ENCODE measurements at regions not wholly inside any gene's neighbourhood (a gene's known extent, or its start where the extent isn't known, plus 50 kb on each side); places are given as distances from the start of the nearest gene placed in this dataset.

GRCh38 chr3:182255158-182255557 is 538.1 kb upstream of the ATP11B start:
- no peak for TF ChIP-seq CTCF (conservative IDR thresholded peaks at IDR 0.05)
- WGBS, 2 experiments (ENCODE audit: insufficient coverage in 1 of 2, insufficient read length in 1 of 2): 98% methylated on average over 2 of the region's 2 CpGs; no CpG with 5 or more reads in 1 of the 2 experiments

GRCh38 chr3:182257361-182257760 is 535.9 kb upstream of the ATP11B start:
- H3K27ac ChIP-seq (ENCODE audit: low read depth, low read length): no peak overlapping the region
- H3K36me3 Mint-ChIP-seq (ENCODE audit: low read depth): no peaks in the 10 kb centered on the region
- no peaks in the 10 kb centered on the region for H3K36me3 ChIP-seq (ENCODE audit: control insufficient read depth, insufficient read depth, low read length)
- peaks cover 13% of the 10 kb centered on the region for H3K27me3 ChIP-seq (ENCODE audit: control insufficient read depth, insufficient read depth, low read length, poor library complexity, severe bottlenecking)
- no peaks in the 10 kb centered on the region for H3K9me3 ChIP-seq (ENCODE audit: control insufficient read depth, low read length)
- H3K4me1 Mint-ChIP-seq: no peaks in the 10 kb centered on the region
- TF ChIP-seq CTCF (conservative IDR thresholded peaks at IDR 0.05): no peak
- 93% methylated on average over 4 of the region's 4 CpGs; no CpG with 5 or more reads in 1 of the 2 experiments for WGBS, 2 experiments (ENCODE audit: insufficient coverage in 1 of 2, insufficient read length in 1 of 2)
- peaks cover 6% of the 10 kb centered on the region for H3K27me3 Mint-ChIP-seq (ENCODE audit: insufficient read depth)
- H3K4me3 Mint-ChIP-seq: no peak overlapping the region
- no peak overlapping the region for H3K27ac Mint-ChIP-seq
- H3K9ac ChIP-seq (ENCODE audit: extremely low read depth, low read length, poor library complexity, severe bottlenecking): no peak overlapping the region
- DNase-seq: no peak
- no peaks in the 10 kb centered on the region for H3K9me3 Mint-ChIP-seq
- H3K4me1 ChIP-seq (ENCODE audit: control insufficient read depth, insufficient read depth, low read length): no peaks in the 10 kb centered on the region
- no peak overlapping the region for H3K4me3 ChIP-seq (ENCODE audit: low read length)

More at GRCh38 chr3:182255158-182255557, 538.1 kb upstream of the ATP11B start:
- Histone ChIP-seq H3K9me3 (ENCODE audit: control insufficient read depth, low read length) (no peaks in the 10 kb centered on the region), H3K27ac (ENCODE audit: low read depth, low read length) (no peak overlapping the region), H3K27me3 (ENCODE audit: control insufficient read depth, insufficient read depth, low read length, poor library complexity, severe bottlenecking) (peaks cover 6% of the 10 kb centered on the region), H3K9ac (ENCODE audit: extremely low read depth, low read length, poor library complexity, severe bottlenecking) (no peak overlapping the region), H3K36me3 (ENCODE audit: control insufficient read depth, insufficient read depth, low read length) (no peaks in the 10 kb centered on the region), H3K4me3 (ENCODE audit: low read length) (no peak overlapping the region), H3K4me1 (ENCODE audit: control insufficient read depth, insufficient read depth, low read length) (no peaks in the 10 kb centered on the region)
- H3K4me3 Mint-ChIP-seq: no peak overlapping the region
- DNase-seq: no peak
- no peaks in the 10 kb centered on the region for H3K9me3 Mint-ChIP-seq
- H3K4me1 Mint-ChIP-seq: no peaks in the 10 kb centered on the region
- H3K27ac Mint-ChIP-seq: no peak overlapping the region
- peaks cover 5% of the 10 kb centered on the region for H3K27me3 Mint-ChIP-seq (ENCODE audit: insufficient read depth)
- no peaks in the 10 kb centered on the region for H3K36me3 Mint-ChIP-seq (ENCODE audit: low read depth)

GRCh38 chr3:182258538-182259177 is 534.6 kb upstream of the ATP11B start:
- H3K4me1 Mint-ChIP-seq: no peaks in the 10 kb centered on the region
- TF ChIP-seq CTCF (conservative IDR thresholded peaks at IDR 0.05): peak; percentile 85
- no peak overlapping the region for H3K27ac Mint-ChIP-seq
- 0 to 34% methylated on average over 1 to 3 of the region's 3 CpGs for WGBS, 2 experiments (ENCODE audit: insufficient coverage in 1 of 2, insufficient read length in 1 of 2)
- no peak overlapping the region for H3K9ac ChIP-seq (ENCODE audit: extremely low read depth, low read length, poor library complexity, severe bottlenecking)
- H3K9me3 ChIP-seq (ENCODE audit: control insufficient read depth, low read length): no peaks in the 10 kb centered on the region
- H3K27me3 Mint-ChIP-seq (ENCODE audit: insufficient read depth): peaks cover 6% of the 10 kb centered on the region
- no peaks in the 10 kb centered on the region for H3K9me3 Mint-ChIP-seq
- peaks cover 13% of the 10 kb centered on the region for H3K27me3 ChIP-seq (ENCODE audit: control insufficient read depth, insufficient read depth, low read length, poor library complexity, severe bottlenecking)
- H3K4me3 ChIP-seq (ENCODE audit: low read length): no peak overlapping the region
- no peaks in the 10 kb centered on the region for H3K36me3 ChIP-seq (ENCODE audit: control insufficient read depth, insufficient read depth, low read length)
- H3K36me3 Mint-ChIP-seq (ENCODE audit: low read depth): no peaks in the 10 kb centered on the region
- no peak for DNase-seq
- no peak overlapping the region for H3K4me3 Mint-ChIP-seq
- no peaks in the 10 kb centered on the region for H3K4me1 ChIP-seq (ENCODE audit: control insufficient read depth, insufficient read depth, low read length)
- H3K27ac ChIP-seq (ENCODE audit: low read depth, low read length): no peak overlapping the region
